Parathyroid adenoma (tissue), 2 donors: ENCODE measurements at regions not wholly inside any gene's neighbourhood (a gene's known extent, or its start where the extent isn't known, plus 50 kb on each side); places are given as distances from the start of the nearest gene placed in this dataset.

Source experiments
- H2AFZ ChIP-seq: fragments of 300-600 bp; sonication (generic); one replicate; pipeline ENCODE4 v1.7.0; 2017; ENCODE audit warnings: antibody characterized with exemption, mild to moderate bottlenecking
- H3K27ac ChIP-seq: fragments of 300-600 bp; sonication (generic); one replicate; pipeline ENCODE4 v1.7.0; 2017
- H3K27me3 ChIP-seq: fragments of 300-600 bp; sonication (generic); one replicate; pipeline ENCODE4 v1.7.0; 2017; ENCODE audit warnings: low read length; ENCODE audit not compliant: control insufficient read depth, insufficient read depth
- H3K36me3 ChIP-seq: fragments of 300-600 bp; sonication (generic); one replicate; pipeline ENCODE4 v1.7.0; 2017; ENCODE audit warnings: low read length; ENCODE audit not compliant: control insufficient read depth, insufficient read depth
- H3K4me1 ChIP-seq: fragments of 300-600 bp; sonication (generic); one replicate; pipeline ENCODE4 v1.7.0; 2017; ENCODE audit warnings: control low read depth
- H3K4me2 ChIP-seq: fragments of 300-600 bp; sonication (generic); one replicate; pipeline ENCODE4 v1.7.0; 2017; ENCODE audit warnings: low read length
- H3K4me3 ChIP-seq: fragments of 300-600 bp; sonication (generic); one replicate; pipeline ENCODE4 v1.7.0; 2017; ENCODE audit warnings: low read depth, low read length
- H3K79me2 ChIP-seq: fragments of 300-600 bp; sonication (generic); one replicate; pipeline ENCODE4 v1.7.0; 2017; ENCODE audit warnings: control low read depth
- H3K9ac ChIP-seq: fragments of 300-600 bp; sonication (generic); one replicate; pipeline ENCODE4 v1.7.0; 2017; ENCODE audit warnings: mild to moderate bottlenecking
- H3K9me3 ChIP-seq: fragments of 300-600 bp; sonication (generic); one replicate; pipeline ENCODE4 v1.7.0; 2017; ENCODE audit warnings: low read length; ENCODE audit not compliant: control insufficient read depth
- TF ChIP-seq, protein P1 (sequence below): fragments of 300-600 bp; sonication (generic); IDR thresholded peaks from one replicate; pipeline ENCODE4 v1.7.0; 2017; ENCODE audit warnings: antibody characterized with exemption, mild to moderate bottlenecking
- donor health status: primary hyperparathyroidism.

DNA sequence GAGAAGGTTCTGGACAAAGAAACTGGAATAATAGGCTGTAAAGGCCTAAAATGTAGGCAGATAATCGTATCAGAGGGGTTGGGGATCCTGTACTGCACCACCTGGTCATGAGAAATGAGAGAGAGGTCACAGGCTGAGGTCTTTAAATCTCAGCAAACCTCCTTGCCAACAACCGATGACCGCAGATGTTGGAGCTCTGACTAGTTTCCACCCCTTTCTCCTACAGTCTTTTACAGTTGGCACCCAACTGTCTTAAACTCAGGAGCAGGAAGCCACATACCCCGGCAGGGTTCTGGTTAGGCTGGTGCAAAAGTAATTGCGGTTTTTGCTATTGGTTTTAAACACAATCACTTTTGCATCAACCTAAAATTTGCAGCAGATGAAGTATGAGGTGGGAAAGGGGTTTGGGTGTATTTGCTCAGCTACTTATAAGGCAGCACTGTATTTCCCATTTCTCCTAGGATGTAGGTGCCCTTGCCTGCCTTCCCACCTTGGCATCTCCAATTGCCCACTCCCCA lies 261.8 kb upstream of the MYOCD start:
- TF ChIP-seq, protein P1, sequence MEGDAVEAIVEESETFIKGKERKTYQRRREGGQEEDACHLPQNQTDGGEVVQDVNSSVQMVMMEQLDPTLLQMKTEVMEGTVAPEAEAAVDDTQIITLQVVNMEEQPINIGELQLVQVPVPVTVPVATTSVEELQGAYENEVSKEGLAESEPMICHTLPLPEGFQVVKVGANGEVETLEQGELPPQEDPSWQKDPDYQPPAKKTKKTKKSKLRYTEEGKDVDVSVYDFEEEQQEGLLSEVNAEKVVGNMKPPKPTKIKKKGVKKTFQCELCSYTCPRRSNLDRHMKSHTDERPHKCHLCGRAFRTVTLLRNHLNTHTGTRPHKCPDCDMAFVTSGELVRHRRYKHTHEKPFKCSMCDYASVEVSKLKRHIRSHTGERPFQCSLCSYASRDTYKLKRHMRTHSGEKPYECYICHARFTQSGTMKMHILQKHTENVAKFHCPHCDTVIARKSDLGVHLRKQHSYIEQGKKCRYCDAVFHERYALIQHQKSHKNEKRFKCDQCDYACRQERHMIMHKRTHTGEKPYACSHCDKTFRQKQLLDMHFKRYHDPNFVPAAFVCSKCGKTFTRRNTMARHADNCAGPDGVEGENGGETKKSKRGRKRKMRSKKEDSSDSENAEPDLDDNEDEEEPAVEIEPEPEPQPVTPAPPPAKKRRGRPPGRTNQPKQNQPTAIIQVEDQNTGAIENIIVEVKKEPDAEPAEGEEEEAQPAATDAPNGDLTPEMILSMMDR: no peak
- H3K4me2 ChIP-seq: no peak overlapping the region
- no peaks in the 10 kb centered on the region for H3K27me3 ChIP-seq
- H3K4me3 ChIP-seq: no peak overlapping the region
- H3K79me2 ChIP-seq: no peaks in the 10 kb centered on the region
- H3K4me1 ChIP-seq: no peaks in the 10 kb centered on the region
- no peak overlapping the region for H2AFZ ChIP-seq
- H3K36me3 ChIP-seq: no peaks in the 10 kb centered on the region
- H3K9me3 ChIP-seq: no peaks in the 10 kb centered on the region
- H3K27ac ChIP-seq: no peak overlapping the region
- no peak overlapping the region for H3K9ac ChIP-seq

GRCh38 chr17:12406623-12407215 lies 259.0 kb upstream of the MYOCD start:
- Histone ChIP-seq H3K79me2 (no peaks in the 10 kb centered on the region), H3K9ac (no peak overlapping the region), H3K4me2 (no peak overlapping the region), H3K9me3 (no peaks in the 10 kb centered on the region), H3K27ac (no peak overlapping the region), H3K36me3 (no peaks in the 10 kb centered on the region), H3K4me3 (no peak overlapping the region), H3K4me1 (no peaks in the 10 kb centered on the region), H3K27me3 (no peaks in the 10 kb centered on the region), H2AFZ (no peak overlapping the region)
- TF ChIP-seq, protein P1: no peak

- no peak overlapping the region for H3K4me2 ChIP-seq
- H2AFZ ChIP-seq: no peak overlapping the region
- no peaks in the 10 kb centered on the region for H3K79me2 ChIP-seq
- no peaks in the 10 kb centered on the region for H3K9me3 ChIP-seq
- H3K4me1 ChIP-seq: no peaks in the 10 kb centered on the region
- H3K9ac ChIP-seq: no peak overlapping the region
- H3K36me3 ChIP-seq: no peaks in the 10 kb centered on the region
- no peak overlapping the region for H3K4me3 ChIP-seq
- TF ChIP-seq, protein P1: no peak
- H3K27ac ChIP-seq: no peak overlapping the region
- H3K27me3 ChIP-seq: no peaks in the 10 kb centered on the region
Observed at GRCh38 chr17:12407495-12408252, 258.0 kb upstream of the MYOCD start.

DNA sequence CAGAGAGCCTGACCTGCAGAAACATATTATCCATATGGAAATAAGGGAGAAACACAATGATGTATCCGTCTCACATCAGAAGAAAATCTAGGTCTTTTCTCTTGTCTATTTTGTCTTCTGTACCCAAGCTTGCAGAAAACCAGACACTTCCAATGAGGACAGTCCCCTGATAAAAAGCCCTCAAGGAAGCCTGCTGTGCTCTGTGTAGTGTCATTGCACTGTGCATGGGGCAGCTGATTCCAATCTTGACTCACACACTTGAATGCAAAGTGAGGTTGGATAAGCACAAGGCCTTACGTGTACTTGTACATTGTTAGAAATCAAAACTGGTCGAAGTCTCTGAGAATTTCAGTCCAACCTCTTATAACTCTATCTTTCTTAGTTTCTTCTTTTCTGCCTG lies 256.6 kb upstream of the MYOCD start:
- Histone ChIP-seq H3K27ac (no peak overlapping the region), H3K9me3 (no peaks in the 10 kb centered on the region), H3K4me1 (no peaks in the 10 kb centered on the region), H3K4me3 (no peak overlapping the region), H3K79me2 (no peaks in the 10 kb centered on the region), H3K36me3 (no peaks in the 10 kb centered on the region), H3K27me3 (no peaks in the 10 kb centered on the region), H3K4me2 (no peak overlapping the region), H2AFZ (no peak overlapping the region), H3K9ac (no peak overlapping the region)
- TF ChIP-seq, protein P1: no peak
